H1 (cell line): ENCODE measurements at regions not wholly inside any gene's neighbourhood (a gene's known extent, or its start where the extent isn't known, plus 50 kb on each side); places are given as distances from the start of the nearest gene placed in this dataset.
A peak's percentile ranks its signal among the peaks of the same experiment; 100 is the strongest.

Source experiments
- CTCF ChIA-PET: fragments of 300-600 bp; sonication (Branson Sonifier 250); formaldehyde crosslinking; loops from one replicate; lab custom pipeline; 2021; ENCODE audit not compliant: partially characterized antibody; lab: Charles Lee
- POLR2A ChIA-PET: fragments of 300-600 bp; sonication (Branson Sonifier 250); formaldehyde crosslinking; loops from one replicate; lab custom pipeline; 2021; ENCODE audit warnings: inconsistent platforms; ENCODE audit not compliant: partially characterized antibody; lab: Charles Lee
- DNase-seq, 2 experiments: peaks; one replicate each; pipeline versions ENCODE4 v3.0.0 to v3.0.0-alpha.2; 2010 to 2022; ENCODE audit warnings: low spot score in 2 of 2, low read depth in 1 of 2, mixed read lengths in 1 of 2
- FAIRE-seq: peaks from 2 replicates; lab custom pipeline; 2011; peaks lifted over from hg19 to GRCh38; lab: Jason Lieb, UNC
- H2AFZ ChIP-seq: 2 replicates; pipeline ENCODE4 v1.8.1; 2012; ENCODE audit warnings: low read length, inconsistent platforms
- H2AK5ac ChIP-seq: 2 replicates; pipeline ENCODE4 v1.6.1; 2013; ENCODE audit warnings: low read depth, low read length
- H2BK120ac ChIP-seq: replicated peaks from 2 replicates; pipeline ENCODE3; 2013; ENCODE audit warnings: low read depth, low read length, inconsistent platforms
- H2BK12ac ChIP-seq: 2 replicates; pipeline ENCODE4 v1.6.1; 2013; ENCODE audit warnings: low read depth, low read length
- H2BK15ac ChIP-seq: 2 replicates; pipeline ENCODE4 v1.6.1; 2013; ENCODE audit warnings: low read length
- H2BK20ac ChIP-seq: 2 replicates; pipeline ENCODE4 v1.6.1; 2013; ENCODE audit warnings: low read length
- H2BK5ac ChIP-seq: 2 replicates; pipeline ENCODE4 v1.6.1; 2013; ENCODE audit warnings: low read depth, low read length
- H3K14ac ChIP-seq: 2 replicates; pipeline ENCODE4 v1.6.1; 2013; ENCODE audit warnings: inconsistent platforms; ENCODE audit not compliant: insufficient read length
- H3K18ac ChIP-seq: 2 replicates; pipeline ENCODE4 v1.6.1; 2013; ENCODE audit warnings: low read length; ENCODE audit errors: extremely low read depth
- H3K23ac ChIP-seq: 2 replicates; pipeline ENCODE4 v1.6.1; 2013; ENCODE audit warnings: inconsistent platforms; ENCODE audit not compliant: insufficient read length
- H3K23me2 ChIP-seq: 2 replicates; pipeline ENCODE4 v1.6.1; 2013; ENCODE audit warnings: low read depth, low read length
- H3K27ac ChIP-seq: 2 replicates; pipeline ENCODE4 v1.6.1; 2011; ENCODE audit warnings: low read depth, low read length, inconsistent platforms
- H3K27me3 ChIP-seq, 4 experiments: replicated peaks in 1 of 4; 1 replicate in 1 of 4; 2 replicates in 3 of 4; pipeline versions ENCODE4 v1.6.1 to v1.8.1; 2011 to 2013; ENCODE audit warnings: low read length in 3 of 4, mild to moderate bottlenecking in 3 of 4, inconsistent platforms in 2 of 4, mixed read lengths in 2 of 4, moderate library complexity in 1 of 4; ENCODE audit not compliant: control insufficient read depth in 3 of 4, insufficient read depth in 3 of 4; ENCODE audit errors: extremely low read depth in 1 of 4
- H3K36me3 ChIP-seq, 4 experiments: 2 replicates each; pipeline versions ENCODE4 v1.6.1 to v1.8.1; 2011 to 2013; ENCODE audit warnings: mild to moderate bottlenecking in 4 of 4, low read length in 3 of 4, moderate library complexity in 2 of 4, control low read depth in 1 of 4, inconsistent platforms in 1 of 4; ENCODE audit not compliant: insufficient read depth in 4 of 4, control insufficient read depth in 2 of 4
- H3K4ac ChIP-seq: replicated peaks from 2 replicates; pipeline ENCODE3; 2013; ENCODE audit warnings: low read length, low read depth, mixed read lengths, inconsistent platforms; ENCODE audit not compliant: insufficient read length
- H3K4me1 ChIP-seq, 4 experiments: replicated peaks in 1 of 4; 1 replicate in 1 of 4; 2 replicates in 3 of 4; pipeline versions ENCODE4 v1.6.1 to v1.8.1; 2011 to 2013; ENCODE audit warnings: low read length in 3 of 4, inconsistent platforms in 2 of 4, mixed read lengths in 1 of 4; ENCODE audit not compliant: insufficient read depth in 4 of 4, control insufficient read depth in 3 of 4
- H3K4me2 ChIP-seq, 2 experiments: 2 replicates each; pipeline versions ENCODE4 v1.6.1 to v1.8.1; 2011 to 2013; ENCODE audit warnings: low read depth in 2 of 2, low read length in 2 of 2, control low read depth in 1 of 2, inconsistent platforms in 1 of 2, mild to moderate bottlenecking in 1 of 2; ENCODE audit not compliant: insufficient read depth in 1 of 2
- H3K4me3 ChIP-seq, 4 experiments: fragments of 200-600, 300-600 bp in 1 of 4; sonication (generic), shearing (Covaris generic), sonication (Bioruptor Twin) in 1 of 4; 2 replicates each; pipeline versions ENCODE4 v1.5.1 to v1.8.1; 2011 to 2016; ENCODE audit warnings: low read length in 4 of 4, low read depth in 3 of 4, control low read depth in 2 of 4, inconsistent platforms in 2 of 4, mild to moderate bottlenecking in 2 of 4, mixed read lengths in 1 of 4, moderate library complexity in 1 of 4; ENCODE audit not compliant: insufficient read depth in 2 of 4; ENCODE audit errors: extremely low read depth in 1 of 4
- H3K56ac ChIP-seq: replicated peaks from 2 replicates; pipeline ENCODE3; 2013; ENCODE audit warnings: low read depth, mild to moderate bottlenecking, mixed read lengths, low read length, inconsistent platforms; ENCODE audit not compliant: insufficient read length
- H3K79me1 ChIP-seq: 2 replicates; pipeline ENCODE4 v1.6.1; 2013; ENCODE audit warnings: low read depth, low read length, control low read depth
- H3K79me2 ChIP-seq, 2 experiments: 2 replicates each; pipeline versions ENCODE4 v1.6.1 to v1.8.1; 2012 to 2013; ENCODE audit warnings: low read length in 2 of 2, mild to moderate bottlenecking in 2 of 2, inconsistent platforms in 1 of 2; ENCODE audit not compliant: insufficient read depth in 2 of 2, control insufficient read depth in 1 of 2
- H3K9ac ChIP-seq, 4 experiments: replicated peaks in 1 of 4; 1 replicate in 1 of 4; 2 replicates in 3 of 4; pipeline versions ENCODE4 v1.6.1 to v1.8.1; 2011 to 2013; ENCODE audit warnings: low read depth in 3 of 4, low read length in 3 of 4, control low read depth in 2 of 4, mild to moderate bottlenecking in 2 of 4, moderate library complexity in 2 of 4, inconsistent platforms in 1 of 4; ENCODE audit errors: extremely low read depth in 1 of 4
- H3K9me3 ChIP-seq, 2 experiments: 2 replicates each; pipeline versions ENCODE4 v1.6.1 to v1.8.1; 2012 to 2013; ENCODE audit warnings: mild to moderate bottlenecking in 2 of 2, moderate library complexity in 2 of 2, control low read depth in 1 of 2, inconsistent platforms in 1 of 2, low read depth in 1 of 2, low read length in 1 of 2, mixed read lengths in 1 of 2; ENCODE audit not compliant: insufficient read depth in 2 of 2
- H4K20me1 ChIP-seq, 2 experiments: replicated peaks in 1 of 2; 2 replicates each; pipeline versions ENCODE3 to v1.8.1; 2011 to 2013; ENCODE audit warnings: inconsistent platforms in 2 of 2, low read length in 2 of 2, mild to moderate bottlenecking in 1 of 2; ENCODE audit not compliant: insufficient read depth in 2 of 2, control insufficient read depth in 1 of 2
- H4K5ac ChIP-seq: 2 replicates; pipeline ENCODE4 v1.6.1; 2013; ENCODE audit warnings: low read length, low read depth, mixed read lengths, inconsistent platforms; ENCODE audit not compliant: insufficient read length
- H4K8ac ChIP-seq: 2 replicates; pipeline ENCODE4 v1.8.0; 2013; ENCODE audit warnings: mild to moderate bottlenecking, moderate library complexity, low read length, inconsistent platforms; ENCODE audit not compliant: insufficient read depth; ENCODE audit errors: extremely low read depth
- H4K91ac ChIP-seq: replicated peaks from 2 replicates; pipeline ENCODE3; 2013; ENCODE audit warnings: low read length, mixed read lengths, inconsistent platforms; ENCODE audit not compliant: insufficient read length
- ATF3 ChIP-seq: IDR thresholded peaks from 2 replicates; pipeline ENCODE4 v1.6.1; 2011; ENCODE audit warnings: low read depth, mild to moderate bottlenecking, low read length; ENCODE audit not compliant: insufficient read depth
- BCL11A ChIP-seq, 2 experiments: IDR thresholded peaks; one replicate each; pipeline ENCODE4 v1.6.1; 2011; ENCODE audit warnings: low read depth in 2 of 2, low read length in 2 of 2, mild to moderate bottlenecking in 2 of 2
- CBX5 ChIP-seq: fragments of 300-800, 300-1000 bp; sonication (generic); IDR thresholded peaks from 2 replicates; pipeline ENCODE4 v1.7.1; 2016; ENCODE audit warnings: antibody characterized with exemption, low read length, low read depth
- CHD2 ChIP-seq: IDR thresholded peaks from 2 replicates; pipeline ENCODE4 v1.6.1; 2012; ENCODE audit warnings: low read length, improper control_type of control experiment
- GTF2F1 ChIP-seq: IDR thresholded peaks from 2 replicates; pipeline ENCODE4 v1.6.1; 2012; ENCODE audit warnings: low read depth, low read length, improper control_type of control experiment, borderline replicate concordance
- MAFK ChIP-seq: IDR thresholded peaks from 2 replicates; pipeline ENCODE4 v1.6.1; 2012; ENCODE audit warnings: low read depth, mild to moderate bottlenecking, improper control_type of control experiment, low read length
- POU5F1 ChIP-seq: IDR thresholded peaks from 2 replicates; pipeline ENCODE4 v1.6.1; 2011; ENCODE audit warnings: low read depth, mild to moderate bottlenecking, low read length, moderate library complexity
- SIX5 ChIP-seq: IDR thresholded peaks from 2 replicates; pipeline ENCODE4 v1.6.1; 2011; ENCODE audit warnings: mild to moderate bottlenecking, low read depth, low read length
- SP2 ChIP-seq: IDR thresholded peaks from 2 replicates; pipeline ENCODE4 v1.6.1; 2012; ENCODE audit warnings: mild to moderate bottlenecking, low read length, inconsistent platforms
- WGBS, 2 experiments: shearing (Covaris generic) in 1 of 2; methylation state at CpG; one replicate each; pipeline versions ENCODE4 v1.1.6 to v1.1.7; 2013 to 2015; ENCODE audit warnings: low lambda C conversion rate in 2 of 2, mixed read lengths in 2 of 2, inconsistent platforms in 1 of 2, low coverage in 1 of 2, missing lambda C conversion rate in 1 of 2; ENCODE audit not compliant: insufficient replicate concordance in 2 of 2, insufficient coverage in 1 of 2, insufficient read length in 1 of 2; ENCODE audit errors: extremely low coverage in 1 of 2, missing lambda C conversion rate in 1 of 2; 5-methylcytosine and 5-hydroxymethylcytosine counted together
- TF ChIP-seq, protein P1 (sequence below): IDR thresholded peaks from 2 replicates; pipeline ENCODE4 v1.6.1; 2012; ENCODE audit warnings: inconsistent platforms
- TF ChIP-seq, protein P2 (sequence below): IDR thresholded peaks from 2 replicates; pipeline ENCODE4 v1.6.1; 2012; ENCODE audit warnings: inconsistent platforms

GRCh38 chr20:48294942-48295341, 509.7 kb upstream of the SULF2 start:
- CTCF ChIA-PET = interaction anchor here (0.7 to 4.3 kb wide), 12 partner anchors 79 to 631 kb away, joined by 3 to 20 read pairs (median 4); no protein-coding TSS in a partner anchor
- H3K27me3 ChIP-seq = no peaks in the 10 kb centered on the region
- H2BK5ac ChIP-seq = peak overlapping the region; percentile 87
- DNase-seq = no peak
- H3K36me3 ChIP-seq = no peaks in the 10 kb centered on the region
- no peak overlapping the region for H3K4ac ChIP-seq
- H3K79me1 ChIP-seq = no peaks in the 10 kb centered on the region
- peak overlapping the region; percentile 43; the same call in 1 of the 2 replicates for H2AK5ac ChIP-seq
- no peaks in the 10 kb centered on the region for H4K20me1 ChIP-seq
- H3K4me1 ChIP-seq = peaks cover 6 to 23% (median 11%) of the 10 kb centered on the region in 4 experiments
- no peak for TF ChIP-seq CHD2
- no peak for TF ChIP-seq MAFK
- TF ChIP-seq POU5F1 = no peak
- TF ChIP-seq SP2 = no peak
- TF ChIP-seq, protein P1, sequence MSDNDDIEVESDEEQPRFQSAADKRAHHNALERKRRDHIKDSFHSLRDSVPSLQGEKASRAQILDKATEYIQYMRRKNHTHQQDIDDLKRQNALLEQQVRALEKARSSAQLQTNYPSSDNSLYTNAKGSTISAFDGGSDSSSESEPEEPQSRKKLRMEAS = no peak
- TF ChIP-seq SIX5 = no peak
- no peak for TF ChIP-seq BCL11A (IDR thresholded peaks at IDR 0.05; ENCODE audit: low read depth in 2 of 2, low read length in 2 of 2)
- no peak for TF ChIP-seq ATF3
- TF ChIP-seq CBX5 = no peak
- TF ChIP-seq, protein P2, sequence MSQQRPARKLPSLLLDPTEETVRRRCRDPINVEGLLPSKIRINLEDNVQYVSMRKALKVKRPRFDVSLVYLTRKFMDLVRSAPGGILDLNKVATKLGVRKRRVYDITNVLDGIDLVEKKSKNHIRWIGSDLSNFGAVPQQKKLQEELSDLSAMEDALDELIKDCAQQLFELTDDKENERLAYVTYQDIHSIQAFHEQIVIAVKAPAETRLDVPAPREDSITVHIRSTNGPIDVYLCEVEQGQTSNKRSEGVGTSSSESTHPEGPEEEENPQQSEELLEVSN = no peak
- TF ChIP-seq GTF2F1 = no peak
- TF ChIP-seq, all 59 proteins: peak for 0
- Histone ChIP-seq H3K14ac (no peak overlapping the region), H2BK12ac (peak overlapping the region; percentile 94; the same call in 1 of the 2 replicates), H3K23me2 (peaks cover 2% of the 10 kb centered on the region; the same call in 1 of the 2 replicates), H3K9ac (peak overlapping the region in 1 of 4 experiments; percentile 17; a peak in 1 of 7 replicates), H2BK120ac (peak overlapping the region; percentile 34), H4K5ac (no peak overlapping the region), H3K4me3 (no peak overlapping the region), H3K9me3 (peaks cover 0 to 2% of the 10 kb centered on the region in 2 experiments; a peak in 1 of 4 replicates), H3K56ac (no peak overlapping the region), H3K18ac (peak overlapping the region; percentile 38; the same call in 1 of the 2 replicates), H3K23ac (no peak overlapping the region), H2AFZ (no peak overlapping the region), H2BK20ac (peak overlapping the region; percentile 94), H2BK15ac (0 out of 2 replicates have a peak overlapping the region, but pooled peaks have one; percentile 32), H4K91ac (no peak overlapping the region), H3K79me2 (no peaks in the 10 kb centered on the region), H3K4me2 (no peak overlapping the region), H3K27ac (peak overlapping the region; percentile 52), H4K8ac (no peak overlapping the region)
- POLR2A ChIA-PET = interaction anchor here (0.7 kb wide), 1 partner anchor 440 kb away, joined by 3 read pairs; no protein-coding TSS in a partner anchor
- FAIRE-seq = no peak
- 53% methylated on average over 5 of the region's 5 CpGs; no CpG with 5 or more reads in 1 of the 2 experiments for WGBS, 2 experiments
